Common myeloid progenitor, CD34-positive (primary cell): ENCODE measurements at regions not wholly inside any gene's neighbourhood (a gene's known extent, or its start where the extent isn't known, plus 50 kb on each side); places are given as distances from the start of the nearest gene placed in this dataset.

ENCODE experiments used
- CTCF ChIA-PET: fragments of 350-600 bp; sonication (Branson Sonifier 250); formaldehyde crosslinking; loops from one replicate; lab custom pipeline; 2021; ENCODE audit warnings: antibody characterized with exemption; lab: Charles Lee
- POLR2A ChIA-PET: fragments of 350-600 bp; sonication (Branson Sonifier 250); formaldehyde crosslinking; loops from one replicate; lab custom pipeline; 2021; ENCODE audit warnings: antibody characterized with exemption; lab: Charles Lee
- DNase-seq, 3 donors: peaks; one replicate each; pipeline versions ENCODE4 v3.0.0 to v3.0.0-alpha.2; 2013
- H3K27ac ChIP-seq, 2 experiments: 1 replicate in 1 of 2; 2 replicates in 1 of 2; pipeline ENCODE4 v1.7.0; 2013; ENCODE audit warnings: inconsistent platforms in 2 of 2, low read length in 2 of 2, mild to moderate bottlenecking in 2 of 2, low read depth in 1 of 2, moderate library complexity in 1 of 2; ENCODE audit not compliant: severe bottlenecking in 2 of 2, insufficient read depth in 1 of 2, poor library complexity in 1 of 2
- H3K27me3 ChIP-seq, 5 experiments: replicated peaks in 2 of 5; 1 replicate in 3 of 5; 2 replicates in 2 of 5; pipeline versions ENCODE4 v1.6.1 to v1.7.0; 2013; ENCODE audit warnings: low read length in 4 of 5, mild to moderate bottlenecking in 2 of 5, moderate library complexity in 2 of 5, inconsistent platforms in 1 of 5; ENCODE audit not compliant: insufficient read depth in 5 of 5, control insufficient read depth in 4 of 5
- H3K36me3 ChIP-seq, 4 experiments: 1 replicate in 2 of 4; 2 replicates in 2 of 4; pipeline versions ENCODE4 v1.6.1 to v1.7.0; 2013; ENCODE audit warnings: low read length in 3 of 4, control low read depth in 1 of 4, mild to moderate bottlenecking in 1 of 4; ENCODE audit not compliant: control insufficient read depth in 4 of 4, insufficient read depth in 4 of 4
- H3K4me1 ChIP-seq, 4 experiments: 1 replicate in 3 of 4; 2 replicates in 1 of 4; pipeline versions ENCODE4 v1.6.1 to v1.7.1; 2013; ENCODE audit warnings: low read length in 3 of 4, mild to moderate bottlenecking in 3 of 4, control low read depth in 1 of 4, inconsistent platforms in 1 of 4, moderate library complexity in 1 of 4; ENCODE audit not compliant: control insufficient read depth in 4 of 4, insufficient read depth in 4 of 4; ENCODE audit errors: control extremely low read depth in 1 of 4
- H3K4me3 ChIP-seq, 7 experiments: 1 replicate in 4 of 7; 2 replicates in 3 of 7; pipeline versions ENCODE4 v1.5.1 to v1.7.0; 2013; ENCODE audit warnings: mild to moderate bottlenecking in 7 of 7, low read length in 6 of 7, moderate library complexity in 6 of 7, inconsistent platforms in 2 of 7, low read depth in 2 of 7, control low read depth in 1 of 7; ENCODE audit not compliant: insufficient read depth in 4 of 7, control insufficient read depth in 1 of 7; ENCODE audit errors: extremely low read depth in 1 of 7
- H3K9me3 ChIP-seq, 5 experiments: 1 replicate in 4 of 5; 2 replicates in 1 of 5; pipeline versions ENCODE4 v1.6.1 to v1.7.1; 2013; ENCODE audit warnings: low read length in 4 of 5, mild to moderate bottlenecking in 2 of 5, inconsistent platforms in 1 of 5, low read depth in 1 of 5, moderate library complexity in 1 of 5; ENCODE audit not compliant: control insufficient read depth in 4 of 5, insufficient read depth in 2 of 5; ENCODE audit errors: control extremely low read depth in 1 of 5
- WGBS: methylation state at CpG from one replicate; pipeline ENCODE4 v1.1.5; 2013; ENCODE audit not compliant: insufficient coverage; 5-methylcytosine and 5-hydroxymethylcytosine counted together

DNA sequence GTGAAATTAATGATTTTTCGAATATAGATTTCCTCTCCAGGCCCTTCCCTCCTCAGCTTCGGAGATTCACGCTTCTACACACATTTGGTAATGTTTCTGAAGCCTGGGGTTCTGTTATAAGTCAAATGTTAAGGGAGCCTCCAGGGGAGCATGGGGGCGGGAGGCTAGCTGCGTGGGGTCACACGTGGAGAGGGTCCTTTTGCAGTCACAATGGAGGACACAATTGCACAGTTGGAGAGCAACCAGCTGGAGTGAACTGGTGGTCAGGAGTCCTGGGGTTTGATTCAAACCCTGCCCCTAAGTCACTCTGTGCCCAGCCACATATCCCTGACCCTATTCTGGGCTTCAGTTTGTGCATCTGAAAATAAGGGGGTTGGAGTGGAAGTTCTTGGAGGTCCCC is 481.4 kb downstream of the CDK5RAP2 start:
- H3K4me1 ChIP-seq, result no peaks in the 10 kb centered on the region
- 59% methylated on average over 3 of the region's 6 CpGs for WGBS
- no peaks in the 10 kb centered on the region for H3K27me3 ChIP-seq
- H3K36me3 ChIP-seq, result no peaks in the 10 kb centered on the region
- H3K9me3 ChIP-seq, result no peaks in the 10 kb centered on the region
- POLR2A ChIA-PET, result no interaction called here
- H3K27ac ChIP-seq, result no peak overlapping the region
- CTCF ChIA-PET, result no interaction called here
- no peak for DNase-seq
- no peak overlapping the region for H3K4me3 ChIP-seq

DNA sequence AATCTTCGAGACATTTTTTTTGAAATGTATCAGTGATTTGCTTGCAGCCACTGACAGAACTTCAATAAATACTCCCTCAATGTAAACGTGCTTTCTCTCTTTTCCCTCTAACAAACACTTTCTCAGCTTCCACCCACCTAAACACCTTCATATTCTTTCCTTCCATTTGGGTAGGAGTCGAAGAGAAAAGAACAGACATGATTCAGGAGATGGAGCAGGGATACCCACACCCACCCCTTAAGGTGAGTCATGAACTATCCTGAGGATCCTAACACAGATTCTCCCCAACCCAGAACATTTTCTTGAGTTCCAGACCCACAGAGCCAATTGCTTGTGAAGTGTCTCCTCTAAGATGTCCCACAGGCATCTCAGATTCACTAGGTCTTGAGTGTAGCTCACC is 488.8 kb downstream of the CDK5RAP2 start:
- ChIA-PET POLR2A (no interaction called here), CTCF (no interaction called here)

DNA sequence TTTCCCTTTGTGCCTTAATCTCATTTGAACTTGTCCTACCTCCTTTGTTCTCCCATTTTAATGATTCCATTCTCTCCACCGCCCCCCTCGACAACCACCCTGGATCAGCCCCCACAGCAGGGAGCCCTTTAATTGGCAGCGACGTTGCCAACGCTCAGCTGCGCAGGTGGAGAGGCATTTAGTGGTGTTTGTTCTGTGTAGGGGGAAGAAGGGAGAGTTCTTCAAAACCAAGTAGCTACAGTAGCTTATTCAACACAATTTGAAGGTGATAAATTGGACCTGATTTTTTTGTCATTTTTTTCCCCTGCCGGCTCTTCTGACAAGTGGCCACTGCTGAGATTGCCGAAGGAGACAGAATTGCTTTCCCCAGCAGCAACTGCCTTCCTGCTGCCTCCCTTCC is 499.1 kb downstream of the CDK5RAP2 start:
- H3K36me3 ChIP-seq, result no peaks in the 10 kb centered on the region
- CTCF ChIA-PET, result no interaction called here
- H3K4me1 ChIP-seq, result no peaks in the 10 kb centered on the region
- peaks cover 0 to 3% (median 1%) of the 10 kb centered on the region in 5 experiments for H3K27me3 ChIP-seq
- H3K27ac ChIP-seq, result no peak overlapping the region
- POLR2A ChIA-PET, result no interaction called here
- H3K4me3 ChIP-seq, result no peak overlapping the region
- no peak for DNase-seq
- WGBS, result 25% methylated on average over 5 of the region's 8 CpGs
- peaks cover 0 to 7% (median 3%) of the 10 kb centered on the region in 5 experiments for H3K9me3 ChIP-seq

More for the DNA sequence above, 488.8 kb downstream of the CDK5RAP2 start:
- no peak for DNase-seq
- WGBS, result 96% methylated on average over 2 of the region's 3 CpGs
- Histone ChIP-seq H3K36me3 (no peaks in the 10 kb centered on the region), H3K27me3 (no peaks in the 10 kb centered on the region), H3K9me3 (peaks cover 0 to 2% (median 0%) of the 10 kb centered on the region in 5 experiments), H3K4me1 (no peaks in the 10 kb centered on the region), H3K4me3 (no peak overlapping the region), H3K27ac (no peak overlapping the region)

DNA sequence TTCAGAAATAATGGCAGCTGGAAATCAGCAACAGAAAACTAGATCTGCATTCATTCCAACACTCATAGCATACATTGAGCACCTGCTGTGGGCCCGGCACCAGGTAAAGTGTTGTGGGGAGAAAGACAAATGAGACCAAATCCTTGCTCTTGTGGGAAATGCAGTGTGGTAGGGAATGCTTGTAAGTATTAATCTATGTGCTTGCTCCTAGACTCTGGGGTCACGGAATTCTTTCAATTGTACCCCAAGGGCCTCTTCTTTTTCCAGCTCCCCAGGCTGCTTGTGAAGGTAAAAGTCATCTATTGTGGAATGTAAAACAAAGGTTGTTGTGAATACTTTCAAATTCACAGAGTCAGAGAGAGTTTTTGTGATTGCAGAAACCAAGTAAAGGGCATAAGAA is 501.9 kb downstream of the CDK5RAP2 start:
- no peak for DNase-seq
- no peaks in the 10 kb centered on the region for H3K36me3 ChIP-seq
- H3K4me3 ChIP-seq, result no peak overlapping the region
- H3K9me3 ChIP-seq, result no peaks in the 10 kb centered on the region
- ChIA-PET CTCF (no interaction called here), POLR2A (no interaction called here)
- no CpG with 5 or more reads among the region's 2 CpGs for WGBS
- no peak overlapping the region for H3K27ac ChIP-seq
- H3K4me1 ChIP-seq, result no peaks in the 10 kb centered on the region
- H3K27me3 ChIP-seq, result peaks cover 0 to 3% (median 2%) of the 10 kb centered on the region in 5 experiments

DNA sequence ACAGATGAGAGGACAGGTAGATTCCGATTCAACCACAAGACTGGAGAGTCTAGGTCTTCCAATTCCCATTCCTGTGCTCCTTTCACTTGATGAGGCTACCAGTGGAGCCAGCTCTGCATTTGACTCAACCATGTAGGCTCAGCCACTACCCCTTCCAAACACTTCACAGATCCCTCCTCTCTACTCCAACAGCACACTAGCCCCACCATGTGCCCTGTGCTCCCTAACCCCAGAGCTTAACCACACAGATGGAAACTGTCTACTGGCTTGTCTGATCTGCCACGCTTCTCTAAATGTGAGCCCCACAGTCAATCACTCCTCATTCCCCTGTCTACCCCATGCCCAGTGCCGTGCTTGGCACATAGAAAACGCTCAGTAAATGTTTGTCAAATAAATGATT is 508.2 kb downstream of the CDK5RAP2 start:
- no peaks in the 10 kb centered on the region for H3K36me3 ChIP-seq
- H3K9me3 ChIP-seq, result no peaks in the 10 kb centered on the region
- no peak for DNase-seq
- CTCF ChIA-PET, result no interaction called here
- peaks cover 0 to 3% (median 2%) of the 10 kb centered on the region in 5 experiments for H3K27me3 ChIP-seq
- POLR2A ChIA-PET, result no interaction called here
- 50% methylated on average over 1 of the region's 4 CpGs for WGBS
- no peak overlapping the region for H3K27ac ChIP-seq
- no peaks in the 10 kb centered on the region for H3K4me1 ChIP-seq
- no peak overlapping the region for H3K4me3 ChIP-seq

DNA sequence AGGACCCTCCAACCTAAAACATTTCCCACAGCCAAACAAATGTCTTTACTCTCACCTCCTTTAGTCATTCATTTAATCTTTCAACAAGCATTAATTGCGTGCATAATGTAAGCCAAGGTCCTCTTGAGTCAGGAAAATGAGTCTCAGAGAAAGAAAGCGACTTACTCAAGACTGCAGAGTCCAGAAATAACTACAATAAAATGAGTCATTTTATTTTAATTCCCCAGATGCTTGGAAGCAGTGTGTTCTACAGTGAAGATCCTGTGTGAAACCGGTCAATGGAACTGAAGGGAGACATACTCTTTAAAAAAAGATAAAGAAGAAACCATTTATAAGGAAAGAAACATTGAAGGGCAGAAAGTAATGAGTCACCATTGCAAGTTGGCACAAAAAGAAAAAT is 513.7 kb downstream of the CDK5RAP2 start:
- Histone ChIP-seq H3K4me1 (no peaks in the 10 kb centered on the region), H3K27ac (no peak overlapping the region), H3K27me3 (peaks cover 0 to 3% (median 0%) of the 10 kb centered on the region in 5 experiments), H3K4me3 (no peak overlapping the region), H3K36me3 (no peaks in the 10 kb centered on the region), H3K9me3 (no peaks in the 10 kb centered on the region)
- WGBS, result 91% methylated on average over 1 of the region's 3 CpGs
- DNase-seq, result no peak
- CTCF ChIA-PET, result no interaction called here
- POLR2A ChIA-PET, result no interaction called here

DNA sequence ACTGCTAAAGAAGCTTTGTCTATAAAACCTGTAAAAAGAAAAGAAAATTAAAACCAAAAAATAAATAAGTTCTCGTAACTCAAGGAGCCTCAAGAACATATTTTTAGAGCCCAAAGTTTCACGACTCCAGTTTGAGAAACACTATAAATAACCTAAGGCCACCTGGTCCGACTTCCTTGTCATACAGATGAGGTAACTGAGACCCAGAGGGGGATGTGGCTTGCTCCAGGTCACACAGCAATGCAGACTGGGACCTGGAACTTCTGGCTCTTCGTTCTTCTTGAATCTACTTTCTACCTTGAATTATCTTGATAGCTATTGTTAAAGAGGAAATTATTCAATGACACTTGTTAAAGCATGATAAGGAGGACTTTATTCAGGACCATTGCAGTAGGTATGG is 514.8 kb downstream of the CDK5RAP2 start:
- H3K36me3 ChIP-seq, result no peaks in the 10 kb centered on the region
- peaks cover 0 to 2% (median 0%) of the 10 kb centered on the region in 5 experiments for H3K27me3 ChIP-seq
- H3K27ac ChIP-seq, result no peak overlapping the region
- ChIA-PET CTCF (no interaction called here), POLR2A (no interaction called here)
- WGBS, result 96% methylated on average over 3 of the region's 4 CpGs
- H3K4me3 ChIP-seq, result no peak overlapping the region
- no peaks in the 10 kb centered on the region for H3K4me1 ChIP-seq
- no peaks in the 10 kb centered on the region for H3K9me3 ChIP-seq
- no peak for DNase-seq
